Neural progenitor cell (in vitro differentiated cells): ENCODE measurements at regions not wholly inside any gene's neighbourhood (a gene's known extent, or its start where the extent isn't known, plus 50 kb on each side); places are given as distances from the start of the nearest gene placed in this dataset.

Source experiments
- DNase-seq: peaks from one replicate; pipeline ENCODE4 v3.0.0-alpha.2; 2016; ENCODE audit warnings: low spot score
- H2AFZ ChIP-seq: fragments of 200-600 bp; sonication (generic); replicated peaks from 2 replicates; pipeline ENCODE4 v1.6.1; 2016; ENCODE audit warnings: antibody characterized with exemption
- H3F3A ChIP-seq: fragments of 200-600 bp; sonication (generic); 2 replicates; pipeline ENCODE4 v1.6.1; 2016; ENCODE audit warnings: antibody characterized with exemption, low read depth
- H3K27ac ChIP-seq: fragments of 200-600 bp; sonication (generic); 2 replicates; pipeline ENCODE4 v1.5.1; 2016; ENCODE audit warnings: mild to moderate bottlenecking
- H3K27me3 ChIP-seq: fragments of 200-600 bp; sonication (generic); 2 replicates; pipeline ENCODE4 v1.6.1; 2016; ENCODE audit warnings: mild to moderate bottlenecking, moderate library complexity
- H3K36me3 ChIP-seq: fragments of 200-600 bp; sonication (generic); 2 replicates; pipeline ENCODE4 v1.5.1; 2016
- H3K4me1 ChIP-seq: fragments of 200-600 bp; sonication (generic); 2 replicates; pipeline ENCODE4 v1.6.1; 2016; ENCODE audit warnings: mixed run types
- H3K4me2 ChIP-seq: fragments of 200-600 bp; sonication (generic); 2 replicates; pipeline ENCODE4 v1.6.1; 2016
- H3K4me3 ChIP-seq: fragments of 200-600 bp; sonication (generic); 2 replicates; pipeline ENCODE4 v1.5.1; 2016
- H3K79me2 ChIP-seq: fragments of 200-600 bp; sonication (generic); 2 replicates; pipeline ENCODE4 v1.6.1; 2016; ENCODE audit warnings: low read depth
- H3K9ac ChIP-seq: fragments of 200-600 bp; sonication (generic); 2 replicates; pipeline ENCODE4 v1.6.1; 2016
- H3K9me3 ChIP-seq: fragments of 200-600 bp; sonication (generic); 2 replicates; pipeline ENCODE4 v1.5.1; 2016; ENCODE audit warnings: low read depth
- H4K20me1 ChIP-seq: fragments of 200-600 bp; sonication (generic); 2 replicates; pipeline ENCODE4 v1.6.1; 2016; ENCODE audit warnings: low read depth
- H3K27ac Mint-ChIP-seq: 3 replicates; pipeline ENCODE4 v1.8.0; 2021; ENCODE audit warnings: mixed read lengths
- H3K27me3 Mint-ChIP-seq: 2 replicates; pipeline ENCODE4 v1.8.0; 2022; ENCODE audit warnings: low read depth, mild to moderate bottlenecking, inconsistent platforms, moderate library complexity, mixed read lengths; ENCODE audit not compliant: insufficient read depth
- H3K36me3 Mint-ChIP-seq: 3 replicates; pipeline ENCODE4 v1.8.0; 2021; ENCODE audit warnings: mixed read lengths
- H3K4me1 Mint-ChIP-seq: 3 replicates; pipeline ENCODE4 v1.8.0; 2021; ENCODE audit warnings: mixed read lengths
- H3K4me3 Mint-ChIP-seq: 3 replicates; pipeline ENCODE4 v1.8.0; 2021; ENCODE audit warnings: mild to moderate bottlenecking, moderate library complexity, mixed read lengths
- H3K9me3 Mint-ChIP-seq: 3 replicates; pipeline ENCODE4 v1.8.0; 2020; ENCODE audit warnings: mixed read lengths
- CTCF ChIP-seq: fragments of 200-600 bp; sonication (generic); IDR thresholded peaks from 2 replicates; pipeline ENCODE4 v1.5.1; 2017; ENCODE audit warnings: antibody characterized with exemption, mild to moderate bottlenecking
- EZH2 ChIP-seq: fragments of 200-600 bp; sonication (generic); IDR thresholded peaks from 2 replicates; pipeline ENCODE4 v1.6.1; 2017; ENCODE audit warnings: antibody characterized with exemption, mild to moderate bottlenecking, moderate library complexity
- EZH2phosphoT487 ChIP-seq: fragments of 200-600 bp; sonication (generic); IDR thresholded peaks from 2 replicates; pipeline ENCODE4 v1.6.1; 2017; ENCODE audit warnings: antibody characterized with exemption

GRCh38 chr6:26223228-26223627, 136.0 kb downstream of the HFE start:
- Mint-ChIP-seq H3K27me3 (no peaks in the 10 kb centered on the region), H3K36me3 (no peaks in the 10 kb centered on the region), H3K4me3 (no peak overlapping the region), H3K27ac (no peak overlapping the region), H3K9me3 (peaks cover 2% of the 10 kb centered on the region), H3K4me1 (peaks cover 36% of the 10 kb centered on the region)
- Histone ChIP-seq H3K9ac (peak overlapping the region; percentile 9), H3K4me3 (peak overlapping the region; percentile 76), H3K79me2 (peaks cover 24% of the 10 kb centered on the region), H4K20me1 (peaks cover 10% of the 10 kb centered on the region), H3F3A (peaks cover 75% of the 10 kb centered on the region), H3K4me1 (peaks cover 26% of the 10 kb centered on the region), H2AFZ (no peak overlapping the region), H3K27ac (peak overlapping the region; percentile 98), H3K9me3 (no peaks in the 10 kb centered on the region), H3K27me3 (no peaks in the 10 kb centered on the region), H3K4me2 (peak overlapping the region; percentile 96), H3K36me3 (no peaks in the 10 kb centered on the region)
- TF ChIP-seq EZH2phosphoT487 (no peak), EZH2 (no peak)
- no peak for DNase-seq

GRCh38 chr6:26223650-26224546, 136.7 kb downstream of the HFE start:
- H3K9me3 ChIP-seq, result no peaks in the 10 kb centered on the region
- Mint-ChIP-seq H3K27me3 (no peaks in the 10 kb centered on the region), H3K4me3 (no peak overlapping the region), H3K27ac (no peak overlapping the region), H3K36me3 (no peaks in the 10 kb centered on the region), H3K4me1 (peaks cover 33% of the 10 kb centered on the region), H3K9me3 (peaks cover 2% of the 10 kb centered on the region)
- H4K20me1 ChIP-seq, result peaks cover 10% of the 10 kb centered on the region
- H3K27ac ChIP-seq, result peak overlapping the region; percentile 98
- H3K36me3 ChIP-seq, result no peaks in the 10 kb centered on the region
- no peaks in the 10 kb centered on the region for H3K27me3 ChIP-seq
- H2AFZ ChIP-seq, result no peak overlapping the region
- H3K9ac ChIP-seq, result peak overlapping the region; percentile 87
- peaks cover 69% of the 10 kb centered on the region for H3F3A ChIP-seq
- peaks cover 24% of the 10 kb centered on the region for H3K79me2 ChIP-seq
- H3K4me2 ChIP-seq, result peak overlapping the region; percentile 96
- peak overlapping the region; percentile 76 for H3K4me3 ChIP-seq
- H3K4me1 ChIP-seq, result peaks cover 26% of the 10 kb centered on the region
- DNase-seq, result peak; percentile 87
- no peak for TF ChIP-seq CTCF
- no peak for TF ChIP-seq EZH2phosphoT487
- no peak for TF ChIP-seq EZH2

- no peaks in the 10 kb centered on the region for H3K27me3 ChIP-seq
- peak overlapping the region; percentile 87 for H3K9ac ChIP-seq
- TF ChIP-seq EZH2, result no peak
- peaks cover 2% of the 10 kb centered on the region for H3K9me3 Mint-ChIP-seq
- no peak overlapping the region for H3K27ac Mint-ChIP-seq
- no peak for DNase-seq
- no peak overlapping the region for H3K4me3 Mint-ChIP-seq
- peaks cover 10% of the 10 kb centered on the region for H4K20me1 ChIP-seq
- peaks cover 28% of the 10 kb centered on the region for H3K4me1 Mint-ChIP-seq
- peaks cover 62% of the 10 kb centered on the region for H3F3A ChIP-seq
- H3K36me3 Mint-ChIP-seq, result no peaks in the 10 kb centered on the region
- no peaks in the 10 kb centered on the region for H3K9me3 ChIP-seq
- peaks cover 24% of the 10 kb centered on the region for H3K79me2 ChIP-seq
- peak overlapping the region; percentile 96 for H3K4me2 ChIP-seq
- H3K4me3 ChIP-seq, result peak overlapping the region; percentile 76
- no peak overlapping the region for H2AFZ ChIP-seq
- H3K36me3 ChIP-seq, result no peaks in the 10 kb centered on the region
- peak overlapping the region; percentile 98 for H3K27ac ChIP-seq
- H3K27me3 Mint-ChIP-seq, result no peaks in the 10 kb centered on the region
- peaks cover 26% of the 10 kb centered on the region for H3K4me1 ChIP-seq
These were observed 137.3 kb downstream of the HFE start for GRCh38 chr6:26224547-26224912.

DNA sequence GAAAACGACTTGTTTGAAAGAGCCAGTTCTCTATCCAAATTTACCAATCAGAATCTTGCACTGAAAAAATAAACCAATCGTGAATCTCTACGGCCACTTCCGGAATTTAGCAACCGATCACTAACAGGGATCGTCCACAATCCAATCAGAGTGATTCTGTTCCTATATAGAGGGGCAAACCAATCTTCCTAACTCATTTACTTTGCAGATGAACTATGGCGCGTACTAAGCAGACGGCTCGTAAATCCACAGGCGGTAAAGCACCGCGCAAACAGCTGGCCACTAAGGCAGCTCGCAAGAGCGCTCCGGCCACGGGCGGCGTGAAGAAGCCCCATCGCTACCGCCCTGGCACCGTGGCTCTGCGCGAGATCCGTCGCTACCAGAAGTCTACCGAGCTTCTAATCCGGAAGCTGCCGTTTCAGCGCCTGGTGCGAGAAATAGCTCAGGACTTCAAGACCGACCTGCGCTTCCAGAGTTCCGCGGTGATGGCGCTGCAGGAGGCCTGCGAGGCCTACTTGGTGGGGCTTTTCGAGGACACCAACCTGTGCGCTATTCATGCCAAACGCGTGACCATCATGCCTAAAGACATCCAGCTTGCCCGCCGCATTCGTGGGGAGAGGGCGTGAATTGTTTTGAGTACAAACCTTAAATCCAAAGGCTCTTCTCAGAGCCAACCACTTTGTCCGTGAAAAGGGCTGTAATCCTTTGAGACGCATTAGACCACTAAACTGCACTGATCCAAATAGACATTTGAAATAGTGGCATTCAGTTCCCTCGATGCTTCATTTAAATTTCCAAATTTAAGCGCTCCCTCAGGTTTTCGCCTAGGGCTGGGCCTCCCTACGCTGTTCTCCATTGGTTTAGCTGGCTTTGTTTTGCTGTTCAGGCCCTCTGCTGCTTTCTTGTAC, 138.0 kb downstream of the HFE start:
- Histone ChIP-seq H3K4me3 (peak overlapping the region; percentile 76), H3K27me3 (no peaks in the 10 kb centered on the region), H3K27ac (peak overlapping the region; percentile 98), H3K9me3 (no peaks in the 10 kb centered on the region), H3K9ac (peak overlapping the region; percentile 54), H4K20me1 (peaks cover 10% of the 10 kb centered on the region), H3K4me1 (peaks cover 26% of the 10 kb centered on the region), H2AFZ (no peak overlapping the region), H3K36me3 (no peaks in the 10 kb centered on the region), H3F3A (peaks cover 56% of the 10 kb centered on the region), H3K4me2 (peak overlapping the region; percentile 96), H3K79me2 (peaks cover 24% of the 10 kb centered on the region)
- Mint-ChIP-seq H3K4me3 (no peak overlapping the region), H3K27ac (no peak overlapping the region), H3K9me3 (no peaks in the 10 kb centered on the region), H3K27me3 (no peaks in the 10 kb centered on the region), H3K4me1 (peaks cover 22% of the 10 kb centered on the region), H3K36me3 (no peaks in the 10 kb centered on the region)
- TF ChIP-seq CTCF, result peak; percentile 43
- TF ChIP-seq EZH2, result no peak
- peak; percentile 90 for DNase-seq
